ENCODE measurements at regions not wholly inside any gene's neighbourhood (a gene's known extent, or its start where the extent isn't known, plus 50 kb on each side); places are given as distances from the start of the nearest gene placed in this dataset.

GRCh38 chr13:68028701-68029100 lies 798.6 kb upstream of the PCDH9 start:
- intact Hi-C loops (cut with micrococcal nuclease) (no loop called here), in situ Hi-C loops (cut with MboI) (no loop called here)
- ATAC-seq (no peak), DNase-seq (ENCODE audit: extremely low read depth in 1 of 4, low spot score in 3 of 4) (no peak), FAIRE-seq (no peak)
- ChIA-PET POLR2A (no interaction called here), CTCF (ENCODE audit: low intra/inter-chr PET ratio) (no interaction called here)
- Histone ChIP-seq H3K36me3 (ENCODE audit: control insufficient read depth, insufficient read depth, low read length) (no peaks in the 10 kb centered on the region), H3K4me3 (no peak overlapping the region), H3K9me1 (ENCODE audit: control insufficient read depth, insufficient read depth, low read length) (no peaks in the 10 kb centered on the region), H4K20me1 (replicated peaks; ENCODE audit: control insufficient read depth, insufficient read depth, low read length) (no peaks in the 10 kb centered on the region), H3K79me2 (ENCODE audit: control insufficient read depth, insufficient read depth, low read length) (no peaks in the 10 kb centered on the region), H3K9me3 (replicated peaks; ENCODE audit: control insufficient read depth, insufficient read depth, low read depth, low read length) (no peaks in the 10 kb centered on the region), H3K9ac (ENCODE audit: insufficient read depth in 1 of 2, low read depth in 2 of 2, low read length in 2 of 2) (no peak overlapping the region), H3K4me1 (replicated peaks in 1 of 2; ENCODE audit: control insufficient read depth in 2 of 2, insufficient read depth in 2 of 2, low read length in 2 of 2) (no peaks in the 10 kb centered on the region), H3K4me2 (ENCODE audit: insufficient read depth, low read length) (no peak overlapping the region), H2AFZ (ENCODE audit: low read depth, low read length) (no peak overlapping the region), H3K27ac (ENCODE audit: extremely low read depth, low read depth, low read length) (no peak overlapping the region), H3K27me3 (ENCODE audit: control insufficient read depth in 2 of 2, insufficient read depth in 2 of 2, low read length in 2 of 2) (no peaks in the 10 kb centered on the region)
- no TSS peak for BruUV-seq (replicated peaks)
- no peak for TF ChIP-seq ZNF224 (CRISPR knock-in tag; IDR thresholded peaks at IDR 0.05)
- TF ChIP-seq TCFL5 (CRISPR knock-in tag; conservative IDR thresholded peaks at IDR 0.05): no peak
- no peak for TF ChIP-seq ZBTB40 (IDR thresholded peaks at IDR 0.05)
- TF ChIP-seq ZBTB40 (CRISPR knock-in tag; IDR thresholded peaks at IDR 0.05): no peak
- TF ChIP-seq L3MBTL2 (IDR thresholded peaks at IDR 0.05): no peak
- no peak for TF ChIP-seq NUFIP1 (IDR thresholded peaks at IDR 0.05; ENCODE audit: partially characterized antibody)
- no peak for TF ChIP-seq NR2C2 (CRISPR knock-in tag; IDR thresholded peaks at IDR 0.05)
- TF ChIP-seq NR2C2 (tag; IDR thresholded peaks at IDR 0.05): no peak
- TF ChIP-seq ZBTB17 (CRISPR knock-in tag; IDR thresholded peaks at IDR 0.05): no peak

Data from K562 (cell line).